ENCODE measurements at regions not wholly inside any gene's neighbourhood (a gene's known extent, or its start where the extent isn't known, plus 50 kb on each side); places are given as distances from the start of the nearest gene placed in this dataset.

- TF ChIP-seq SUZ12 (IDR thresholded peaks at IDR 0.05; ENCODE audit: unreplicated experiment) (no peak), RELA (IDR thresholded peaks at IDR 0.05; ENCODE audit: borderline replicate concordance, partially characterized antibody) (no peak)
These were observed 1858.7 kb upstream of the CELF4 start (continued) for GRCh38 chr18:39424261-39424660.

DNA sequence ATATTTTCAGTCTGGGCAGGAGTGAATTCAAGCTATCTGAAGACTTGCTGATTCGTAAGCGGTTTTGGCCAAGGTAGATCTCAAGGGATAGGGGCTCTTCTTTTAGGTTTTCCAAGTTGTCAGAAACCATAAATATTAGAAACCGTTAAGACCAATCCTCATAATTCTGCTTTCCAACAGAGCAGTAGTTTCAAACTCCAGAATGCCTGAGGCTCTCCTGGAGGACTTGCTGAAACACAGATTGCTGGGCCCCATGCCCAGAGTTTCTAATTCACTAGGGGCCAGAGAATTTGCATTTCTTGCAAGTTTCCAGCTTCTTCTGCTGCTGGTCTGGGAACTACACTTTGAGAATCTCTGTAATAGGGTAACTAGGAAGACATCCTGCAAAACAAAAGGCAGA is 1855.7 kb upstream of the CELF4 start:
- RAD21 ChIA-PET (ENCODE audit: unreplicated experiment), result no interaction called here
- Histone ChIP-seq H2AFZ (ENCODE audit: control insufficient read depth, low read depth, low read length) (no peak overlapping the region), H3K4me3 (no peak overlapping the region), H3K27ac (ENCODE audit: control insufficient read depth, insufficient read depth) (no peak overlapping the region), H3K9me3 (replicated peaks; ENCODE audit: control insufficient read depth, insufficient read depth, low read length) (no peaks in the 10 kb centered on the region), H3K9ac (ENCODE audit: control insufficient read depth, insufficient read depth, low read length) (no peak overlapping the region), H3K4me2 (ENCODE audit: control insufficient read depth, insufficient read depth) (no peak overlapping the region), H3K4me1 (ENCODE audit: control insufficient read depth, insufficient read depth, low read length) (no peaks in the 10 kb centered on the region), H3K79me2 (ENCODE audit: control insufficient read depth, insufficient read depth, low read length) (no peaks in the 10 kb centered on the region), H3K36me3 (ENCODE audit: control insufficient read depth in 2 of 2, insufficient read depth in 2 of 2, low read length in 1 of 2) (no peaks in the 10 kb centered on the region), H4K20me1 (ENCODE audit: control insufficient read depth, insufficient read depth) (no peaks in the 10 kb centered on the region), H3K27me3 (replicated peaks in 1 of 2; ENCODE audit: control insufficient read depth in 2 of 2, insufficient read depth in 2 of 2, low read length in 1 of 2) (no peaks in the 10 kb centered on the region)
- CTCF ChIA-PET, result no interaction called here
- no peak for FAIRE-seq
- DNase-seq (ENCODE audit: low read depth, low spot score), result no peak
- TF ChIP-seq, protein P1, sequence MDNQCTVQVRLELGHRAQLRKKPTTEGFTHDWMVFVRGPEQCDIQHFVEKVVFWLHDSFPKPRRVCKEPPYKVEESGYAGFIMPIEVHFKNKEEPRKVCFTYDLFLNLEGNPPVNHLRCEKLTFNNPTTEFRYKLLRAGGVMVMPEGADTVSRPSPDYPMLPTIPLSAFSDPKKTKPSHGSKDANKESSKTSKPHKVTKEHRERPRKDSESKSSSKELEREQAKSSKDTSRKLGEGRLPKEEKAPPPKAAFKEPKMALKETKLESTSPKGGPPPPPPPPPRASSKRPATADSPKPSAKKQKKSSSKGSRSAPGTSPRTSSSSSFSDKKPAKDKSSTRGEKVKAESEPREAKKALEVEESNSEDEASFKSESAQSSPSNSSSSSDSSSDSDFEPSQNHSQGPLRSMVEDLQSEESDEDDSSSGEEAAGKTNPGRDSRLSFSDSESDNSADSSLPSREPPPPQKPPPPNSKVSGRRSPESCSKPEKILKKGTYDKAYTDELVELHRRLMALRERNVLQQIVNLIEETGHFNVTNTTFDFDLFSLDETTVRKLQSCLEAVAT (IDR thresholded peaks at IDR 0.05), result no peak
- TF ChIP-seq CBX3 (IDR thresholded peaks at IDR 0.05; ENCODE audit: borderline replicate concordance, low read depth) (no peak), NFXL1 (IDR thresholded peaks at IDR 0.05; ENCODE audit: borderline replicate concordance) (no peak), BHLHE40 (IDR thresholded peaks at IDR 0.05; ENCODE audit: borderline replicate concordance in 1 of 2, low read depth in 2 of 2, low read length in 1 of 2) (no peak), RB1 (IDR thresholded peaks at IDR 0.05; ENCODE audit: borderline replicate concordance) (no peak)
- SMC1A ChIA-PET (ENCODE audit: uncharacterized antibody, unreplicated experiment), result no interaction called here
- 24% methylated on average over 3 of the region's 3 CpGs for WGBS (ENCODE audit: insufficient coverage, insufficient replicate concordance, low lambda C conversion rate, missing lambda C conversion rate)
- in situ Hi-C loops (cut with MboI) (no loop called here), intact Hi-C loops (cut with micrococcal nuclease; ENCODE audit: unreplicated experiment) (no loop called here)
- no peak for ATAC-seq
- POLR2A ChIA-PET, result no interaction called here
- no TSS peak for BruUV-seq (replicated peaks)

All from GM12878 (cell line).